H1 (cell line): ENCODE measurements at regions not wholly inside any gene's neighbourhood (a gene's known extent, or its start where the extent isn't known, plus 50 kb on each side); places are given as distances from the start of the nearest gene placed in this dataset.

ENCODE experiments used
- CTCF ChIA-PET: fragments of 300-600 bp; sonication (Branson Sonifier 250); formaldehyde crosslinking; loops from one replicate; lab custom pipeline; 2021; ENCODE audit not compliant: partially characterized antibody; lab: Charles Lee
- POLR2A ChIA-PET: fragments of 300-600 bp; sonication (Branson Sonifier 250); formaldehyde crosslinking; loops from one replicate; lab custom pipeline; 2021; ENCODE audit warnings: inconsistent platforms; ENCODE audit not compliant: partially characterized antibody; lab: Charles Lee
- DNase-seq, 2 experiments: peaks; one replicate each; pipeline versions ENCODE4 v3.0.0 to v3.0.0-alpha.2; 2010 to 2022; ENCODE audit warnings: low spot score in 2 of 2, low read depth in 1 of 2, mixed read lengths in 1 of 2
- FAIRE-seq: peaks from 2 replicates; lab custom pipeline; 2011; peaks lifted over from hg19 to GRCh38; lab: Jason Lieb, UNC
- H2AFZ ChIP-seq: 2 replicates; pipeline ENCODE4 v1.8.1; 2012; ENCODE audit warnings: low read length, inconsistent platforms
- H2AK5ac ChIP-seq: 2 replicates; pipeline ENCODE4 v1.6.1; 2013; ENCODE audit warnings: low read depth, low read length
- H2BK120ac ChIP-seq: replicated peaks from 2 replicates; pipeline ENCODE3; 2013; ENCODE audit warnings: low read depth, low read length, inconsistent platforms
- H2BK12ac ChIP-seq: 2 replicates; pipeline ENCODE4 v1.6.1; 2013; ENCODE audit warnings: low read depth, low read length
- H2BK15ac ChIP-seq: 2 replicates; pipeline ENCODE4 v1.6.1; 2013; ENCODE audit warnings: low read length
- H2BK20ac ChIP-seq: 2 replicates; pipeline ENCODE4 v1.6.1; 2013; ENCODE audit warnings: low read length
- H2BK5ac ChIP-seq: 2 replicates; pipeline ENCODE4 v1.6.1; 2013; ENCODE audit warnings: low read depth, low read length
- H3K14ac ChIP-seq: 2 replicates; pipeline ENCODE4 v1.6.1; 2013; ENCODE audit warnings: inconsistent platforms; ENCODE audit not compliant: insufficient read length
- H3K18ac ChIP-seq: 2 replicates; pipeline ENCODE4 v1.6.1; 2013; ENCODE audit warnings: low read length; ENCODE audit errors: extremely low read depth
- H3K23ac ChIP-seq: 2 replicates; pipeline ENCODE4 v1.6.1; 2013; ENCODE audit warnings: inconsistent platforms; ENCODE audit not compliant: insufficient read length
- H3K23me2 ChIP-seq: 2 replicates; pipeline ENCODE4 v1.6.1; 2013; ENCODE audit warnings: low read depth, low read length
- H3K27ac ChIP-seq: 2 replicates; pipeline ENCODE4 v1.6.1; 2011; ENCODE audit warnings: low read depth, low read length, inconsistent platforms
- H3K27me3 ChIP-seq, 4 experiments: replicated peaks in 1 of 4; 1 replicate in 1 of 4; 2 replicates in 3 of 4; pipeline versions ENCODE4 v1.6.1 to v1.8.1; 2011 to 2013; ENCODE audit warnings: low read length in 3 of 4, mild to moderate bottlenecking in 3 of 4, inconsistent platforms in 2 of 4, mixed read lengths in 2 of 4, moderate library complexity in 1 of 4; ENCODE audit not compliant: control insufficient read depth in 3 of 4, insufficient read depth in 3 of 4; ENCODE audit errors: extremely low read depth in 1 of 4
- H3K36me3 ChIP-seq, 4 experiments: 2 replicates each; pipeline versions ENCODE4 v1.6.1 to v1.8.1; 2011 to 2013; ENCODE audit warnings: mild to moderate bottlenecking in 4 of 4, low read length in 3 of 4, moderate library complexity in 2 of 4, control low read depth in 1 of 4, inconsistent platforms in 1 of 4; ENCODE audit not compliant: insufficient read depth in 4 of 4, control insufficient read depth in 2 of 4
- H3K4ac ChIP-seq: replicated peaks from 2 replicates; pipeline ENCODE3; 2013; ENCODE audit warnings: low read length, low read depth, mixed read lengths, inconsistent platforms; ENCODE audit not compliant: insufficient read length
- H3K4me1 ChIP-seq, 4 experiments: replicated peaks in 1 of 4; 1 replicate in 1 of 4; 2 replicates in 3 of 4; pipeline versions ENCODE4 v1.6.1 to v1.8.1; 2011 to 2013; ENCODE audit warnings: low read length in 3 of 4, inconsistent platforms in 2 of 4, mixed read lengths in 1 of 4; ENCODE audit not compliant: insufficient read depth in 4 of 4, control insufficient read depth in 3 of 4
- H3K4me2 ChIP-seq, 2 experiments: 2 replicates each; pipeline versions ENCODE4 v1.6.1 to v1.8.1; 2011 to 2013; ENCODE audit warnings: low read depth in 2 of 2, low read length in 2 of 2, control low read depth in 1 of 2, inconsistent platforms in 1 of 2, mild to moderate bottlenecking in 1 of 2; ENCODE audit not compliant: insufficient read depth in 1 of 2
- H3K4me3 ChIP-seq, 4 experiments: fragments of 200-600, 300-600 bp in 1 of 4; sonication (generic), shearing (Covaris generic), sonication (Bioruptor Twin) in 1 of 4; 2 replicates each; pipeline versions ENCODE4 v1.5.1 to v1.8.1; 2011 to 2016; ENCODE audit warnings: low read length in 4 of 4, low read depth in 3 of 4, control low read depth in 2 of 4, inconsistent platforms in 2 of 4, mild to moderate bottlenecking in 2 of 4, mixed read lengths in 1 of 4, moderate library complexity in 1 of 4; ENCODE audit not compliant: insufficient read depth in 2 of 4; ENCODE audit errors: extremely low read depth in 1 of 4
- H3K56ac ChIP-seq: replicated peaks from 2 replicates; pipeline ENCODE3; 2013; ENCODE audit warnings: low read depth, mild to moderate bottlenecking, mixed read lengths, low read length, inconsistent platforms; ENCODE audit not compliant: insufficient read length
- H3K79me1 ChIP-seq: 2 replicates; pipeline ENCODE4 v1.6.1; 2013; ENCODE audit warnings: low read depth, low read length, control low read depth
- H3K79me2 ChIP-seq, 2 experiments: 2 replicates each; pipeline versions ENCODE4 v1.6.1 to v1.8.1; 2012 to 2013; ENCODE audit warnings: low read length in 2 of 2, mild to moderate bottlenecking in 2 of 2, inconsistent platforms in 1 of 2; ENCODE audit not compliant: insufficient read depth in 2 of 2, control insufficient read depth in 1 of 2
- H3K9ac ChIP-seq, 4 experiments: replicated peaks in 1 of 4; 1 replicate in 1 of 4; 2 replicates in 3 of 4; pipeline versions ENCODE4 v1.6.1 to v1.8.1; 2011 to 2013; ENCODE audit warnings: low read depth in 3 of 4, low read length in 3 of 4, control low read depth in 2 of 4, mild to moderate bottlenecking in 2 of 4, moderate library complexity in 2 of 4, inconsistent platforms in 1 of 4; ENCODE audit errors: extremely low read depth in 1 of 4
- H3K9me3 ChIP-seq, 2 experiments: 2 replicates each; pipeline versions ENCODE4 v1.6.1 to v1.8.1; 2012 to 2013; ENCODE audit warnings: mild to moderate bottlenecking in 2 of 2, moderate library complexity in 2 of 2, control low read depth in 1 of 2, inconsistent platforms in 1 of 2, low read depth in 1 of 2, low read length in 1 of 2, mixed read lengths in 1 of 2; ENCODE audit not compliant: insufficient read depth in 2 of 2
- H4K20me1 ChIP-seq, 2 experiments: replicated peaks in 1 of 2; 2 replicates each; pipeline versions ENCODE3 to v1.8.1; 2011 to 2013; ENCODE audit warnings: inconsistent platforms in 2 of 2, low read length in 2 of 2, mild to moderate bottlenecking in 1 of 2; ENCODE audit not compliant: insufficient read depth in 2 of 2, control insufficient read depth in 1 of 2
- H4K5ac ChIP-seq: 2 replicates; pipeline ENCODE4 v1.6.1; 2013; ENCODE audit warnings: low read length, low read depth, mixed read lengths, inconsistent platforms; ENCODE audit not compliant: insufficient read length
- H4K8ac ChIP-seq: 2 replicates; pipeline ENCODE4 v1.8.0; 2013; ENCODE audit warnings: mild to moderate bottlenecking, moderate library complexity, low read length, inconsistent platforms; ENCODE audit not compliant: insufficient read depth; ENCODE audit errors: extremely low read depth
- H4K91ac ChIP-seq: replicated peaks from 2 replicates; pipeline ENCODE3; 2013; ENCODE audit warnings: low read length, mixed read lengths, inconsistent platforms; ENCODE audit not compliant: insufficient read length
- BACH1 ChIP-seq: IDR thresholded peaks from 2 replicates; pipeline ENCODE4 v1.6.1; 2012; ENCODE audit warnings: low read length, improper control_type of control experiment
- GTF2F1 ChIP-seq: IDR thresholded peaks from 2 replicates; pipeline ENCODE4 v1.6.1; 2012; ENCODE audit warnings: low read depth, low read length, improper control_type of control experiment, borderline replicate concordance
- JUN ChIP-seq: IDR thresholded peaks from 2 replicates; pipeline ENCODE4 v1.6.1; 2011; ENCODE audit warnings: low read depth, mild to moderate bottlenecking, improper control_type of control experiment, low read length
- MAFK ChIP-seq: IDR thresholded peaks from 2 replicates; pipeline ENCODE4 v1.6.1; 2012; ENCODE audit warnings: low read depth, mild to moderate bottlenecking, improper control_type of control experiment, low read length
- POLR2A ChIP-seq, 2 experiments: IDR thresholded peaks; 1 replicate in 1 of 2; 2 replicates in 1 of 2; pipeline ENCODE4 v1.6.1; 2011; ENCODE audit warnings: low read depth in 2 of 2, low read length in 2 of 2, mild to moderate bottlenecking in 2 of 2; ENCODE audit errors: control extremely low read depth in 1 of 2
- RXRA ChIP-seq: IDR thresholded peaks from 2 replicates; pipeline ENCODE4 v1.6.1; 2011; ENCODE audit warnings: low read depth, mild to moderate bottlenecking, low read length, moderate library complexity; ENCODE audit not compliant: insufficient read depth
- TF ChIP-seq, protein P1 (sequence below): IDR thresholded peaks from 2 replicates; pipeline ENCODE4 v1.6.1; 2012; ENCODE audit warnings: low read length, inconsistent platforms

- no peak overlapping the region for H3K56ac ChIP-seq
These were observed 73.3 kb downstream of the RFC3 start for GRCh38 chr13:33891196-33891742.

More at GRCh38 chr13:33891196-33891742, 73.3 kb downstream of the RFC3 start:
- Histone ChIP-seq H4K8ac (no peak overlapping the region), H3K23me2 (no peaks in the 10 kb centered on the region), H3K36me3 (peaks cover 0 to 4% (median 0%) of the 10 kb centered on the region in 4 experiments; a peak in 1 of 8 replicates), H2BK12ac (no peak overlapping the region), H4K5ac (no peak overlapping the region), H3K14ac (no peak overlapping the region), H2BK20ac (no peak overlapping the region), H3K79me1 (no peaks in the 10 kb centered on the region), H2BK15ac (no peak overlapping the region), H4K20me1 (no peaks in the 10 kb centered on the region), H3K27ac (no peak overlapping the region), H3K9me3 (peaks cover 0 to 6% of the 10 kb centered on the region in 2 experiments; a peak in 1 of 4 replicates), H3K23ac (no peak overlapping the region), H2BK5ac (no peak overlapping the region), H3K9ac (no peak overlapping the region), H4K91ac (no peak overlapping the region), H3K79me2 (no peaks in the 10 kb centered on the region), H3K4me2 (no peak overlapping the region), H2AFZ (no peak overlapping the region), H2BK120ac (no peak overlapping the region), H3K18ac (no peak overlapping the region), H3K4me3 (no peak overlapping the region), H3K4ac (no peak overlapping the region), H3K27me3 (no peaks in the 10 kb centered on the region), H2AK5ac (no peak overlapping the region), H3K4me1 (0 out of 7 replicates have a peak, but pooled peaks cover 0 to 2% (median 0%) of the 10 kb centered on the region in 4 experiments)
- TF ChIP-seq RXRA: no peak
- TF ChIP-seq, protein P1, sequence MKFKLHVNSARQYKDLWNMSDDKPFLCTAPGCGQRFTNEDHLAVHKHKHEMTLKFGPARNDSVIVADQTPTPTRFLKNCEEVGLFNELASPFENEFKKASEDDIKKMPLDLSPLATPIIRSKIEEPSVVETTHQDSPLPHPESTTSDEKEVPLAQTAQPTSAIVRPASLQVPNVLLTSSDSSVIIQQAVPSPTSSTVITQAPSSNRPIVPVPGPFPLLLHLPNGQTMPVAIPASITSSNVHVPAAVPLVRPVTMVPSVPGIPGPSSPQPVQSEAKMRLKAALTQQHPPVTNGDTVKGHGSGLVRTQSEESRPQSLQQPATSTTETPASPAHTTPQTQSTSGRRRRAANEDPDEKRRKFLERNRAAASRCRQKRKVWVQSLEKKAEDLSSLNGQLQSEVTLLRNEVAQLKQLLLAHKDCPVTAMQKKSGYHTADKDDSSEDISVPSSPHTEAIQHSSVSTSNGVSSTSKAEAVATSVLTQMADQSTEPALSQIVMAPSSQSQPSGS: no peak
- no peak for TF ChIP-seq POLR2A (IDR thresholded peaks at IDR 0.05; ENCODE audit: control extremely low read depth in 1 of 2, low read depth in 2 of 2, low read length in 2 of 2)
- TF ChIP-seq MAFK: no peak
- TF ChIP-seq GTF2F1: no peak
- no peak for TF ChIP-seq BACH1
- TF ChIP-seq JUN: no peak
- DNase-seq: no peak
- FAIRE-seq: no peak
- CTCF ChIA-PET: interaction anchor here (0.8 to 1.0 kb wide), 2 partner anchors 14 to 118 kb away, joined by 3 to 4 read pairs; no protein-coding TSS in a partner anchor
- POLR2A ChIA-PET: no interaction called here
